ENCODE measurements at regions not wholly inside any gene's neighbourhood (a gene's known extent, or its start where the extent isn't known, plus 50 kb on each side); places are given as distances from the start of the nearest gene placed in this dataset.

- TF ChIP-seq CTCF (IDR thresholded peaks at IDR 0.05) (no peak), ZFX (IDR thresholded peaks at IDR 0.05; ENCODE audit: borderline replicate concordance) (no peak)
These were observed 857.2 kb downstream of the BRINP3 start for GRCh38 chr1:189620471-189620870.

Measured in 22Rv1 (cell line).